B cell (primary cell): ENCODE measurements at regions not wholly inside any gene's neighbourhood (a gene's known extent, or its start where the extent isn't known, plus 50 kb on each side); places are given as distances from the start of the nearest gene placed in this dataset.

Experiments
- ATAC-seq: fragments of 200-7000 bp; cut with Tn5 transposase; one replicate; pipeline ENCODE4 v1.10.0; 2021; ENCODE audit warnings: low read depth, mild to moderate bottlenecking, moderate number of reproducible peaks, moderate library complexity
- CTCF ChIA-PET: fragments of 350-600 bp; sonication (Branson Sonifier 250); formaldehyde crosslinking; loops from one replicate; lab custom pipeline; 2021; ENCODE audit warnings: antibody characterized with exemption, inconsistent platforms; lab: Charles Lee
- POLR2A ChIA-PET: fragments of 350-600 bp; sonication (Branson Sonifier 250); formaldehyde crosslinking; loops from one replicate; lab custom pipeline; 2021; ENCODE audit warnings: antibody characterized with exemption; lab: Charles Lee
- DNase-seq: peaks from one replicate; pipeline ENCODE4 v3.0.0; 2013
- H2AFZ ChIP-seq: 2 replicates; pipeline ENCODE4 v1.6.1; 2012; ENCODE audit warnings: mild to moderate bottlenecking, low read depth, low read length; ENCODE audit not compliant: insufficient read depth, poor library complexity, severe bottlenecking
- H3K27ac ChIP-seq, 2 donors: 1 replicate in 1 of 2; 2 replicates in 1 of 2; pipeline ENCODE4 v1.5.1; 2012 to 2013; ENCODE audit warnings: low read length in 2 of 2, mild to moderate bottlenecking in 2 of 2, moderate library complexity in 1 of 2
- H3K27me3 ChIP-seq, 4 experiments: fragments of 200-600 bp in 1 of 4; sonication (generic) in 1 of 4; replicated peaks in 1 of 4; 1 replicate in 2 of 4; 2 replicates in 2 of 4; pipeline versions ENCODE4 v1.6.1 to v1.7.0; 2013 to 2016; ENCODE audit warnings: low read length in 3 of 4, mild to moderate bottlenecking in 2 of 4, mixed read lengths in 1 of 4, moderate library complexity in 1 of 4; ENCODE audit not compliant: insufficient read depth in 4 of 4, control insufficient read depth in 3 of 4; ENCODE audit errors: control extremely low read depth in 1 of 4
- H3K36me3 ChIP-seq, 2 experiments: replicated peaks in 1 of 2; 1 replicate in 1 of 2; 2 replicates in 1 of 2; pipeline versions ENCODE4 v1.6.1 to v1.7.1; 2013; ENCODE audit warnings: low read length in 1 of 2; ENCODE audit not compliant: insufficient read depth in 2 of 2, control insufficient read depth in 1 of 2; ENCODE audit errors: control extremely low read depth in 1 of 2, extremely low read depth in 1 of 2
- H3K4me1 ChIP-seq, 2 donors: fragments of 200-600 bp in 1 of 2; sonication (generic) in 1 of 2; 1 replicate in 1 of 2; 2 replicates in 1 of 2; pipeline versions ENCODE4 v1.5.1 to v1.6.1; 2013 to 2017; ENCODE audit warnings: low read length in 2 of 2; ENCODE audit not compliant: control insufficient read depth in 2 of 2, insufficient read depth in 2 of 2
- H3K4me2 ChIP-seq: replicated peaks from 2 replicates; pipeline ENCODE3; 2012; ENCODE audit warnings: mild to moderate bottlenecking, low read depth, low read length; ENCODE audit not compliant: poor library complexity, severe bottlenecking
- H3K4me3 ChIP-seq, 5 experiments: fragments of 200-600 bp in 1 of 5; sonication (generic) in 1 of 5; 1 replicate in 3 of 5; 2 replicates in 2 of 5; pipeline versions ENCODE4 v1.5.1 to v1.7.0; 2011 to 2016; ENCODE audit warnings: low read length in 4 of 5, mild to moderate bottlenecking in 4 of 5, low read depth in 2 of 5, control low read depth in 1 of 5, moderate library complexity in 1 of 5; ENCODE audit not compliant: insufficient read depth in 1 of 5; ENCODE audit errors: control extremely low read depth in 1 of 5, extremely low read depth in 1 of 5
- H3K79me2 ChIP-seq: fragments of 200-600 bp; sonication (generic); one replicate; pipeline ENCODE4 v1.6.0; 2016; ENCODE audit warnings: low read length; ENCODE audit not compliant: control insufficient read depth, insufficient read depth
- H3K9ac ChIP-seq: fragments of 200-600 bp; sonication (generic); 2 replicates; pipeline ENCODE4 v1.6.1; 2017; ENCODE audit warnings: mild to moderate bottlenecking, low read length, moderate library complexity
- H3K9me3 ChIP-seq, 3 donors: one replicate each; pipeline versions ENCODE4 v1.6.1 to v1.7.1; 2013; ENCODE audit warnings: low read length in 2 of 3; ENCODE audit not compliant: control insufficient read depth in 2 of 3, insufficient read depth in 1 of 3; ENCODE audit errors: control extremely low read depth in 1 of 3
- H4K20me1 ChIP-seq: 2 replicates; pipeline ENCODE4 v1.6.0; 2012; ENCODE audit warnings: mild to moderate bottlenecking, low read length; ENCODE audit not compliant: insufficient read depth, control insufficient read depth, poor library complexity, severe bottlenecking
- H3K27ac Mint-ChIP-seq: one replicate; pipeline ENCODE4 v1.8.0; 2021; ENCODE audit warnings: mixed read lengths
- H3K27me3 Mint-ChIP-seq: one replicate; pipeline ENCODE4 v1.8.0; 2021; ENCODE audit warnings: mixed read lengths
- H3K4me1 Mint-ChIP-seq: one replicate; pipeline ENCODE4 v1.8.0; 2021; ENCODE audit warnings: mixed read lengths
- H3K4me3 Mint-ChIP-seq: one replicate; pipeline ENCODE4 v1.8.0; 2021; ENCODE audit warnings: mixed read lengths
- H3K9me3 Mint-ChIP-seq: one replicate; pipeline ENCODE4 v1.8.0; 2022; ENCODE audit warnings: mixed read lengths; ENCODE audit not compliant: insufficient read depth
- EZH2 ChIP-seq: IDR thresholded peaks from 2 replicates; pipeline ENCODE4 v1.6.1; 2012; ENCODE audit warnings: borderline replicate concordance, low read depth, mild to moderate bottlenecking, moderate library complexity, low read length; ENCODE audit not compliant: insufficient read depth, poor library complexity, severe bottlenecking
- WGBS: methylation state at CpG from one replicate; pipeline ENCODE4 v1.1.5; 2013; ENCODE audit warnings: missing lambda C conversion rate; ENCODE audit not compliant: insufficient coverage; 5-methylcytosine and 5-hydroxymethylcytosine counted together
- intact Hi-C: fragments of 100-400 bp; cut with micrococcal nuclease; formaldehyde crosslinking; loops from one replicate; pipeline ENCODE4 v1.10.0; 2022
- TF ChIP-seq, protein P1 (sequence below): fragments of 200-600 bp; IDR thresholded peaks from one replicate; pipeline ENCODE4 v1.8.0; 2022; ENCODE audit warnings: antibody characterized with exemption, mild to moderate bottlenecking

DNA sequence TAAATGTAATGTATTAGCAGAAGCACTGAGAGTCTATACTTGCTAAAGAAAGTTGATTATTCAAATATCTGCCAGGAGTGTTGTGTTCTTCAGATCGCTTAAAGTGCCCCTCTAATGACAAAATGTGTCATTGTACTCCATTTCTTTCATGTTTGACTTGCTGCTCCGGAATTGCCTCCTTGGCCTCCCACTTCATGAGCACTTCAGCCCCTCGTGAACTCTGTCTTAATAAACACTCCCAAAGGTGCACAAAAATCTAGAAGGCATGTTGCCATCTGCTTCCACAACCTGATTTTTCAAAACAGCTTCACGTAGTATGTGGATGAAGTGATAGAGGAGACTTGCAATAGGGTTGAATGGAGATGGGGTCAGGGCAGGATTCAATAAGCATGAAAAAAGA, 396.1 kb downstream of the TDRD15 start:
- DNase-seq (no peak), ATAC-seq (no peak)
- Mint-ChIP-seq H3K4me1 (no peaks in the 10 kb centered on the region), H3K9me3 (no peaks in the 10 kb centered on the region), H3K4me3 (no peak overlapping the region), H3K27ac (no peak overlapping the region), H3K27me3 (no peaks in the 10 kb centered on the region)
- Histone ChIP-seq H3K4me1 (no peaks in the 10 kb centered on the region), H3K27me3 (no peaks in the 10 kb centered on the region), H2AFZ (no peak overlapping the region), H3K9ac (no peak overlapping the region), H3K79me2 (no peaks in the 10 kb centered on the region), H4K20me1 (no peaks in the 10 kb centered on the region), H3K9me3 (no peaks in the 10 kb centered on the region), H3K27ac (no peak overlapping the region), H3K4me2 (no peak overlapping the region), H3K36me3 (no peaks in the 10 kb centered on the region), H3K4me3 (no peak overlapping the region)
- no peak for TF ChIP-seq EZH2
- TF ChIP-seq, protein P1, sequence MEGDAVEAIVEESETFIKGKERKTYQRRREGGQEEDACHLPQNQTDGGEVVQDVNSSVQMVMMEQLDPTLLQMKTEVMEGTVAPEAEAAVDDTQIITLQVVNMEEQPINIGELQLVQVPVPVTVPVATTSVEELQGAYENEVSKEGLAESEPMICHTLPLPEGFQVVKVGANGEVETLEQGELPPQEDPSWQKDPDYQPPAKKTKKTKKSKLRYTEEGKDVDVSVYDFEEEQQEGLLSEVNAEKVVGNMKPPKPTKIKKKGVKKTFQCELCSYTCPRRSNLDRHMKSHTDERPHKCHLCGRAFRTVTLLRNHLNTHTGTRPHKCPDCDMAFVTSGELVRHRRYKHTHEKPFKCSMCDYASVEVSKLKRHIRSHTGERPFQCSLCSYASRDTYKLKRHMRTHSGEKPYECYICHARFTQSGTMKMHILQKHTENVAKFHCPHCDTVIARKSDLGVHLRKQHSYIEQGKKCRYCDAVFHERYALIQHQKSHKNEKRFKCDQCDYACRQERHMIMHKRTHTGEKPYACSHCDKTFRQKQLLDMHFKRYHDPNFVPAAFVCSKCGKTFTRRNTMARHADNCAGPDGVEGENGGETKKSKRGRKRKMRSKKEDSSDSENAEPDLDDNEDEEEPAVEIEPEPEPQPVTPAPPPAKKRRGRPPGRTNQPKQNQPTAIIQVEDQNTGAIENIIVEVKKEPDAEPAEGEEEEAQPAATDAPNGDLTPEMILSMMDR, result no peak
- intact Hi-C loops, result no loop called here
- ChIA-PET POLR2A (no interaction called here), CTCF (no interaction called here)
- WGBS, result 100% methylated on average over 1 of the region's 4 CpGs

GRCh38 chr2:21535826-21536225, 412.1 kb downstream of the TDRD15 start:
- H4K20me1 ChIP-seq, result no peaks in the 10 kb centered on the region
- no peak overlapping the region for H3K4me2 ChIP-seq
- intact Hi-C loops, result no loop called here
- H3K27ac Mint-ChIP-seq, result no peak overlapping the region
- no peak overlapping the region for H3K27ac ChIP-seq
- ChIA-PET CTCF (no interaction called here), POLR2A (no interaction called here)
- no peak overlapping the region for H3K4me3 ChIP-seq
- H3K4me3 Mint-ChIP-seq, result no peak overlapping the region
- H3K9me3 ChIP-seq, result peaks cover 0 to 22% (median 13%) of the 10 kb centered on the region in 3 donors
- DNase-seq, result no peak
- WGBS, result 89% methylated on average over 4 of the region's 4 CpGs
- no peaks in the 10 kb centered on the region for H3K4me1 ChIP-seq
- H3K27me3 ChIP-seq, result no peaks in the 10 kb centered on the region
- TF ChIP-seq EZH2, result no peak
- TF ChIP-seq, protein P1, result no peak
- H3K79me2 ChIP-seq, result no peaks in the 10 kb centered on the region
- no peaks in the 10 kb centered on the region for H3K36me3 ChIP-seq
- no peak overlapping the region for H3K9ac ChIP-seq
- H3K9me3 Mint-ChIP-seq, result peaks cover 13% of the 10 kb centered on the region
- H3K4me1 Mint-ChIP-seq, result no peaks in the 10 kb centered on the region
- ATAC-seq, result no peak
- no peak overlapping the region for H2AFZ ChIP-seq
- H3K27me3 Mint-ChIP-seq, result no peaks in the 10 kb centered on the region
